G401 (cell line): ENCODE measurements at regions not wholly inside any gene's neighbourhood (a gene's known extent, or its start where the extent isn't known, plus 50 kb on each side); places are given as distances from the start of the nearest gene placed in this dataset.
"Not testable (repeated sequence)": the region's sequence is repeated elsewhere in the genome, so short reads cannot be mapped to it uniquely, and the experiment has no call there.

Experiments
- DNase-seq: peaks from one replicate; pipeline ENCODE4 v3.0.0-alpha.2; 2015; ENCODE audit warnings: low spot score
- in situ Hi-C: cut with HindIII; loops from 2 replicates; pipeline ENCODE4 v1.10.0; 2016; ENCODE audit warnings: low sequenced_read_pairs, mixed read lengths

- in situ Hi-C loops = no loop called here
- DNase-seq = no peak
Measured at GRCh38 chr16:66091471-66091891, 275.0 kb upstream of the CDH5 start.

GRCh38 chr16:66088681-66089080 lies 277.8 kb upstream of the CDH5 start:
- in situ Hi-C loops = no loop called here
- DNase-seq = no peak

GRCh38 chr16:66087308-66087707 lies 279.2 kb upstream of the CDH5 start:
- in situ Hi-C loops = no loop called here
- no peak for DNase-seq

- no peak for DNase-seq
- in situ Hi-C loops = no loop called here
Measured at GRCh38 chr16:66085651-66086050, 280.8 kb upstream of the CDH5 start.

- in situ Hi-C loops, DNase-seq: not testable (repeated sequence)
Measured at GRCh38 chr16:66084731-66085130, 281.8 kb upstream of the CDH5 start.

GRCh38 chr16:66084306-66084705 lies 282.2 kb upstream of the CDH5 start:
- in situ Hi-C loops = no loop called here
- DNase-seq = no peak

GRCh38 chr16:66083171-66083570 lies 283.3 kb upstream of the CDH5 start:
- in situ Hi-C loops = no loop called here
- DNase-seq = no peak

- in situ Hi-C loops = no loop called here
- DNase-seq = no peak
Measured at GRCh38 chr16:66082424-66082823, 284.1 kb upstream of the CDH5 start.

- in situ Hi-C loops = no loop called here
- DNase-seq = no peak
Measured at GRCh38 chr16:66081775-66082366, 284.6 kb upstream of the CDH5 start.

GRCh38 chr16:66079671-66080334 lies 286.7 kb upstream of the CDH5 start:
- in situ Hi-C loops = no loop called here
- DNase-seq = no peak

- in situ Hi-C loops = no loop called here
- peak; percentile 75 for DNase-seq
Measured at GRCh38 chr16:66070140-66070917, 296.2 kb upstream of the CDH5 start.

GRCh38 chr16:66069587-66069986 lies 296.9 kb upstream of the CDH5 start:
- no peak for DNase-seq
- in situ Hi-C loops = no loop called here

- DNase-seq = no peak
- in situ Hi-C loops = no loop called here
Measured at GRCh38 chr16:66066404-66066803, 300.1 kb upstream of the CDH5 start.

GRCh38 chr16:66065925-66066324 lies 300.6 kb upstream of the CDH5 start:
- no peak for DNase-seq

GRCh38 chr16:66064801-66065530 lies 301.5 kb upstream of the CDH5 start:
- DNase-seq = peak; percentile 31
- in situ Hi-C loops = no loop called here

More at GRCh38 chr16:66065925-66066324, 300.6 kb upstream of the CDH5 start:
- in situ Hi-C loops = no loop called here

- no peak for DNase-seq
- in situ Hi-C loops = no loop called here
Measured at GRCh38 chr16:66058832-66059231, 307.7 kb upstream of the CDH5 start.

GRCh38 chr16:66058172-66058691 lies 308.3 kb upstream of the CDH5 start:
- DNase-seq = no peak
- in situ Hi-C loops = no loop called here

GRCh38 chr16:66057057-66057456 lies 309.4 kb upstream of the CDH5 start:
- in situ Hi-C loops = no loop called here
- no peak for DNase-seq

GRCh38 chr16:66054095-66054494 lies 312.4 kb upstream of the CDH5 start:
- DNase-seq = no peak
- in situ Hi-C loops = no loop called here

GRCh38 chr16:66052745-66053144 lies 313.7 kb upstream of the CDH5 start:
- no peak for DNase-seq
- in situ Hi-C loops = no loop called here
